ENCODE measurements at regions not wholly inside any gene's neighbourhood (a gene's known extent, or its start where the extent isn't known, plus 50 kb on each side); places are given as distances from the start of the nearest gene placed in this dataset.
"Not testable (repeated sequence)": the region's sequence is repeated elsewhere in the genome, so short reads cannot be mapped to it uniquely, and the experiment has no call there.

- no peaks in the 10 kb centered on the region for H4K20me1 ChIP-seq (ENCODE audit: control insufficient read depth, insufficient read depth, low read depth, low read length)
- H3F3A ChIP-seq (ENCODE audit: control insufficient read depth, insufficient read depth): no peaks in the 10 kb centered on the region
- no peaks in the 10 kb centered on the region for H3K9me2 ChIP-seq (replicated peaks; ENCODE audit: control insufficient read depth, low read length)
- H3K36me3 ChIP-seq (ENCODE audit: control insufficient read depth, low read length): no peaks in the 10 kb centered on the region
- H3K27me3 ChIP-seq (ENCODE audit: control insufficient read depth, low read length): no peaks in the 10 kb centered on the region
- H3K4me2 ChIP-seq (ENCODE audit: low read length): no peak overlapping the region
- no peak overlapping the region for H3K4me3 ChIP-seq (ENCODE audit: low read length)
- TF ChIP-seq CTCF (IDR thresholded peaks at IDR 0.05; ENCODE audit: low read depth, low read length, poor library complexity, severe bottlenecking) (no peak), EZH2phosphoT487 (IDR thresholded peaks at IDR 0.05; ENCODE audit: borderline replicate concordance, low read length) (no peak)
- H3K4me1 ChIP-seq (ENCODE audit: control insufficient read depth, low read length): no peaks in the 10 kb centered on the region
- no peaks in the 10 kb centered on the region for H3K9me3 ChIP-seq (ENCODE audit: control insufficient read depth, insufficient read depth, low read length)
- no peaks in the 10 kb centered on the region for H3K79me2 ChIP-seq (ENCODE audit: control insufficient read depth, low read length)
- H3K27ac ChIP-seq (ENCODE audit: low read depth, low read length): no peak overlapping the region
Measured at GRCh38 chr2:83991992-83992391, 467.1 kb downstream of the SUCLG1 start.

DNA sequence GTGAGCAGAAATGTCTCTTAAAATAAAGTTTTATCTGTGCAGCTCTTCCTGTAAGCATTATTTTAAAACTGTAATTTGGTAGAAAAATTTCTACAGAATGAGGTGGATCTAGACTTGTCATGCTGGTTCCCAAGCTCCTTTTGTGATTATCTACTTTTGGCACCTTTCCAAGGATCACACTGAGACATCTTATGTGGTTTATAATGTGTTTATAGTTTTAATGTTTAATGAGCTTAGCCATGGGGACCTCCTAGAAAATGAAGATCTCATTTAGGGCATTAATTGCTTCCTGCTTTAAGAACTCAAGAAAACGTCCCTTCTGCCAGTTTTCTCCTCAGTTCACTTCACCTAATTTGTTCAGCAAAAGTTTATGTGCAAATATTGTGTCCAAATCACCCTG is 468.4 kb downstream of the SUCLG1 start:
- H3K4me1 ChIP-seq (ENCODE audit: control insufficient read depth, low read length): no peaks in the 10 kb centered on the region
- no peaks in the 10 kb centered on the region for H3K79me2 ChIP-seq (ENCODE audit: control insufficient read depth, low read length)
- H3K4me2 ChIP-seq (ENCODE audit: low read length): no peak overlapping the region

DNA sequence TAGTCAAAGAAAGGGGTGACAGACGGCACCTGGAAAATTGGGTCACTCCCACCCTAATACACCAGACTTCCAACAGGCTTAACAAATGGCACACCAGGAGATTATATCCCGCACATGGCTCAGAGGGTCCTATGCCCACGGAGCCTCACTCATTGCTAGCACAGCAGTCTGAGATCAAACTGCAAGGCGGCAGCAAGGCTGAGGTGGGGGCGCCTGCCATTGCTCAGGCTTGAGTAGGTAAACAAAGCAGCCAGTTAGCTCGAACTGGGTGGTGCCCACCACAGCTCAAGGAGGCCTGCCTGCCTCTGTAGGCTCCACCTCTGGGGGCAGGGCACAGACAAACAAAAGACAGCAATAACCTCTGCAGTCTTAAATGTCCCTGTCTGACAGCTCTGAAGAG is 482.5 kb downstream of the SUCLG1 start:
- not testable (repeated sequence) for H3K27me3 ChIP-seq (ENCODE audit: control insufficient read depth, low read length); H3K9me2 ChIP-seq (replicated peaks; ENCODE audit: control insufficient read depth, low read length); H3K27ac ChIP-seq (ENCODE audit: low read depth, low read length); H3K36me3 ChIP-seq (ENCODE audit: control insufficient read depth, low read length); H3K9me3 ChIP-seq (ENCODE audit: control insufficient read depth, insufficient read depth, low read length); H4K20me1 ChIP-seq (ENCODE audit: control insufficient read depth, insufficient read depth, low read depth, low read length); H3K4me3 ChIP-seq (ENCODE audit: low read length); H3F3A ChIP-seq (ENCODE audit: control insufficient read depth, insufficient read depth); H3K4me2 ChIP-seq (ENCODE audit: low read length); H3K79me2 ChIP-seq (ENCODE audit: control insufficient read depth, low read length); H3K4me1 ChIP-seq (ENCODE audit: control insufficient read depth, low read length)

More for the DNA sequence above, 468.4 kb downstream of the SUCLG1 start:
- Histone ChIP-seq H3K36me3 (ENCODE audit: control insufficient read depth, low read length) (no peaks in the 10 kb centered on the region), H3K27me3 (ENCODE audit: control insufficient read depth, low read length) (no peaks in the 10 kb centered on the region), H3F3A (ENCODE audit: control insufficient read depth, insufficient read depth) (no peaks in the 10 kb centered on the region), H3K9me3 (ENCODE audit: control insufficient read depth, insufficient read depth, low read length) (no peaks in the 10 kb centered on the region), H4K20me1 (ENCODE audit: control insufficient read depth, insufficient read depth, low read depth, low read length) (no peaks in the 10 kb centered on the region), H3K9me2 (replicated peaks; ENCODE audit: control insufficient read depth, low read length) (no peaks in the 10 kb centered on the region), H3K4me3 (ENCODE audit: low read length) (no peak overlapping the region), H3K27ac (ENCODE audit: low read depth, low read length) (no peak overlapping the region)
- TF ChIP-seq CTCF (IDR thresholded peaks at IDR 0.05; ENCODE audit: low read depth, low read length, poor library complexity, severe bottlenecking) (no peak), EZH2phosphoT487 (IDR thresholded peaks at IDR 0.05; ENCODE audit: borderline replicate concordance, low read length) (no peak)

DNA sequence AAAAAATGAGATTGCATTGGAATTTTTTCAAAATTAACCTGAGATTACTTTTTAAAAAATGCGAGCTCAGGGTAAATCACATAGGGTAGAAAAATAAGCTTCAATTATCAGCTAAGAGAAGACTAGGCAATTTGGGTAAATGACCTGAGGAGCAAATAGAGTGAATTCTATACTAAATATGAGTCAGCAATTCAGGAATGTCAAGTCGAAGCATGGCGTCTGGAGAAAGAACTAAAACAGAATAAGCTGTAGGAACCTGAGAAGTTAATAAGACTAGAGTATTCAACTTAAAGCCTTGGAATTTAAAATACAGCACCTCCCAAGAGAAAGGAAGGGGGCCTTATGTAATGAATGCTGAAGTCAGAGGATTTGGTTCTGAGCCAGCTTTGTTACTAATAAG is 487.0 kb downstream of the SUCLG1 start:
- Histone ChIP-seq H3K79me2 (ENCODE audit: control insufficient read depth, low read length) (no peaks in the 10 kb centered on the region), H3K4me3 (ENCODE audit: low read length) (no peak overlapping the region), H3K9me3 (ENCODE audit: control insufficient read depth, insufficient read depth, low read length) (no peaks in the 10 kb centered on the region), H3K9me2 (replicated peaks; ENCODE audit: control insufficient read depth, low read length) (no peaks in the 10 kb centered on the region), H4K20me1 (ENCODE audit: control insufficient read depth, insufficient read depth, low read depth, low read length) (no peaks in the 10 kb centered on the region), H3K4me1 (ENCODE audit: control insufficient read depth, low read length) (no peaks in the 10 kb centered on the region), H3K36me3 (ENCODE audit: control insufficient read depth, low read length) (no peaks in the 10 kb centered on the region), H3F3A (ENCODE audit: control insufficient read depth, insufficient read depth) (no peaks in the 10 kb centered on the region), H3K27me3 (ENCODE audit: control insufficient read depth, low read length) (no peaks in the 10 kb centered on the region), H3K4me2 (ENCODE audit: low read length) (no peak overlapping the region), H3K27ac (ENCODE audit: low read depth, low read length) (no peak overlapping the region)
- TF ChIP-seq CTCF (IDR thresholded peaks at IDR 0.05; ENCODE audit: low read depth, low read length, poor library complexity, severe bottlenecking): no peak
- no peak for TF ChIP-seq EZH2phosphoT487 (IDR thresholded peaks at IDR 0.05; ENCODE audit: borderline replicate concordance, low read length)

Measured in DOHH2 (cell line).